C1 segment of cervical spinal cord (tissue), 14 donors: ENCODE measurements at regions not wholly inside any gene's neighbourhood (a gene's known extent, or its start where the extent isn't known, plus 50 kb on each side); places are given as distances from the start of the nearest gene placed in this dataset.

Experiments used
- DNase-seq, 14 donors: peaks; one replicate each; lab custom pipeline; 2025; lab: John Stamatoyannopoulos, UW

DNA sequence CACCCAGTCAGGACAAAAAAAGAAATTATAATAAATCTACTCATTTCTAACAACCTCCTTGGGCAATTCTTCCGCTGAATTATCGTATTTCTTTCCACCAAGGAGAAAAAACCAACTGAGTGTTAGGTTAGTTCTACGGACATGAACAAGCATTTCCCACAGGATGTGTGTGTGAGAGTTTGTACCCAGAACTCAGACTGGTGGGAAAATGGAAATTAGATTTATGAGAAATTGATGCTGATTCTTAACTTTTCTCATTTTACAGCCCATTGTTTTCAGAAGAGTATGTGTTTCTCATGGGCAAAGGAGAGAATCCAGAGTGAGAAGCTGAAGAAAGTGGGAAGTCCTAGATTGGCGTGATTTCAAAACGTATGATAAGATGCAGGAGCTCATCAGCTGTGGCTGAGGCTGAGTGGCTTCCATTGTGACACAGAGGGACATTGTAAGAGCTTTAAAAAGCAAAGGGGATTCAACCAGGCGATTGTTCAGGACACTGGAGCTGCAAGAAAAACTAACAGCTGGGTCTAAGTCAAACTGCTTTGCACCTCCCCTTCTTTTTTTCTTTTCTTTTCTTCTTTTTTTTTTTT, 184.7 kb upstream of the ARGLU1 start:
- DNase-seq = peak in 1 of 14 donors; percentile 4

DNA sequence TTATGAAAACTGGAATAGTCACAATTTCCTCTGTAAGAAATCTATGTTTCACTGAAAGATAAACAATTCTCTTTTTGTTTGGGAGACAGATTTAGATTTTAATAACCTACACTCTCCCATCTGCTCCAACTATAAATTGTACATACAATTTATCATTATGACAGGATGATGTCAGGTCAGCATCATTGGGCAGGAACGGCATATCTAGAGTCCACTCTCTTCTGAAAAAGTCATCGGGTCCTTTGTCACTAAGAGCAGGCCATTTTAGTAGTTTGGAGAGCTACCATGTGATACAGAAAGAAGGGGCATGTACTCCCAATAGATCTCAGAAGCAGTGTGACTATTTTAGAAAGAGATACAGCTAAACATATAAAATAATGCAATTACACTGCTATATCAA, 180.8 kb upstream of the ARGLU1 start:
- no peak for DNase-seq

DNA sequence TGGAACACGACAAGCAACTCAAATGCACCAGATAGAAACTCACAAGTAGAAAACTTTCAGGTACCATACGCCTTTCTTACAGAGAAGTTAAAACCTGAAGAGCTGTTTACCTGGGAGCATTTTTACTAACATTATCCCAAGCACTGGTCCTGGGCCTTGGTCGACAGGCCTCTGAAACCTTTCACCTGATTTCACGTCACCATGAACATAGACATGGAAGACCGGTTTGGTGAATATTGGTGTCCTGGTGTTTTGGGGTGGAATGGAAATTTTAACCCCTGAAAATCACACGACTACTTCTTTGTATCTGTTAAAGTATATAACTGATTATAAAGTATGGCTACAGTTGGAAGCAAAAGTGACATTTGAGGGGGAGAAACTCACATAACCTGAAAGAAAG, 176.6 kb upstream of the ARGLU1 start:
- DNase-seq = no peak

DNA sequence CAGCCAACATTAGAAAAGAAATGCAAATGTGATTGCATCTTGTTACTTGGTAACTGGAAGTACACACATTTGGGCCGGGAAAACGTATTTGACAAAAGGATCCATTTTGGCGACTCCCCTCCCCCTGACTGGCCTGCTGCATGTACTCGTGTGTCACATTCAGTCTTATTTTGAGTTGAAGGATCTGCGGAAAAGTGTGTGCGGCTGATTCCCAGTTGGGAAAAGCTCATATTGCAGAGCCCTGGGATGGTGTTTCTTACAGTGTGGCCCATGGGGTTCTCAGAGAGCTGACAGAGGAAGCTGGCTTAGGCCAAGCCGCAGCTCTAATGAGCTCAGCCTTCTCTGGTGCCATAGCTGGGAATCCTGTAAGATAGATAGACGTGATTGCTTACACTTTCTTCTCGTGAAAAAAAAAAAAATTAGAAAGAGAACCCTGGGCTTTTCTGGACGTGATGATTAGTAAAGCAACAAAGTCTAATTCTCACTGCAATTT, 170.3 kb upstream of the ARGLU1 start:
- no peak for DNase-seq

DNA sequence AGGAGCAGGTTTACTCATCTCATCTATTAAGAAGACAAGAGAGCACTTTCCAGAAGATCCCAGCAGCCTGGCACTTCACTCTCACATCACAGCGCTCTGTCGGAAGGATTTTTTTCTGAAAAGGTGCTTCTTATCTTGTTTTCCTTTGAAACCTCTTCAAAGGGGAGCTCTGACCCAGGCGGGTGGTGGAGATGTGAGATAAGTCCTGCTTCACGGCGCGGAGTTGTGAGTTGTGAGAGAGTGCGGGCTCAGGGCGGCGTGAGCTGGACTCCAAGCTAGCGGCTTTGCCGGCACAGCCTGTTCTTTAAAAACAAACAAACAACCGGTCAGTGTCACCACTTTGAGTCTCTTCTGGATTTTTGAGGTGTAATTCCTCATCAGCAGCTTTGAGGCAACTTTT, 169.0 kb upstream of the ARGLU1 start:
- no peak for DNase-seq

DNA sequence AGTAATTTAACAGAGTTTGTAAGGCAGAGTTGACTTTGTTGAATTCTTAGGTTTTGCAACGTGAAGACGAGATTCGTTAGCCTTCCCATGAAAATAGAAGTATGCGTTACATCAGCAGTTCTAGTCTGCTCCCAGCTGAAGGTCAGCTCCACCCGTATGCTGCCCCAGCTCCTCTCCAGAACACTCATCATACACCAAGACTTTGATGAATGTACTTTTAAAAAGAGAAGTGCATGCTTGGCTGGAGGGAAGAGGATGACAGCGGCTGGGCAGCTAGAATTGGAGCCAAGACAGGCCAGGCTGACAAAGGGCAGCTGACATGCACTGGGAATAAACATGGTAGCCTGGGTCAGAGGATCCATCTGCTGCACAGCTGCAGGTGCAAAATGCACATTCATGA, 166.3 kb upstream of the ARGLU1 start:
- no peak for DNase-seq

DNA sequence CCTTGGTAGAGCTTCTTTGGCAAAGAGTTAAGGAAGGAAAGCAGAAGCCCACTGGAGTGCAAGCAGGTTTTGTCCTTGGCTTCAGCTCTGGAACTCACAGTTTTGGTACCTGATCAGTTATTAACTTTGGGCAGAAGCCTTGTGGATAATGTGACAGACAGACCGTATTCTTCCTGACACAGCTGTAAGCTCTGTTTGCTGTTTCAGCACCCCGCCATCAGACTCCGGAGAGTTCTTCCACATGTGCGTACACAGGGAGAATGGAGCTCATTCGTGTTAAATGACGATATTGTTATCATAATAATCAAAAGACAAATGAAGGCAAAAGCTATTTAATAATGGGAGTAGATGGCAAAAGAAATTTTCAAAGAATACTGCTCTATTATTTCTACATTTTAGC, 155.1 kb upstream of the ARGLU1 start:
- no peak for DNase-seq

DNA sequence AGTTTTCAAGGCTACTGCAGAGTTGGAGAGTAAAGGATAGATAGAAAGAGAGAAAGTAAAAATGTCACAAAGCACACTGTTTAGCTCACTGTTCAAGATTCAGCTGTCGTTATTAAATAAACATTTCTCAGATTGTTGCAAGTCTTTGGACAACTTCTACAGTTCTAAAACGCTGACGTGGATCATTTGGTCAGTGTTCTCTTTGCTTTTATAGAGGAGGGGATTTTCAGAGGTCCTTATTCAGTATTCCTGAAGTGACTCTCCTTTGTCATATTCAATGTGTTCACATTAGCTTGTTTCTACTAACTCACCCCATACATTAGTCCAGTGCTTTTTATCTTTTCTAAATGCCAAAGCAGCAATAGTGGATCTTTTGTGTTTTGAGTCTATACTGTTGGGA, 154.7 kb upstream of the ARGLU1 start:
- no peak for DNase-seq

DNA sequence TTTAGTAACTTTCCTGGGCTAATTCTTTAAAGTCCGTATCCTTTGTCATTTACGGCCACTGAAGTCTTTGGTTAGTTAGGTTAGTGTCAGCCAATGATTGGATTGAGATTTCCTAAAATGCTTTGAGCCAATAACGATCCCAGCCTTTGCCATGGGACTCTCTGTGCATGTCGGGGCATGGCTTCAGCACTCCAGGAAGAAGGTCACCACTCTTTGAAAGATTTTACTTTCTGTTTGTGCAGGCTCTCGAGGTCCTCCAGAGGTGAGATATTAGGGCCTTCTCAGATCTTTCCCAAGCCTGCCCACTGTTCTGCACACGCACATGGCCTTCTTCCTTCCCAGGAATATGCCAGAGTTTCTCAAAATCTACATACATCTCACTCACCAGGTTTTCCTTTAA, 153.7 kb upstream of the ARGLU1 start:
- DNase-seq = no peak

DNA sequence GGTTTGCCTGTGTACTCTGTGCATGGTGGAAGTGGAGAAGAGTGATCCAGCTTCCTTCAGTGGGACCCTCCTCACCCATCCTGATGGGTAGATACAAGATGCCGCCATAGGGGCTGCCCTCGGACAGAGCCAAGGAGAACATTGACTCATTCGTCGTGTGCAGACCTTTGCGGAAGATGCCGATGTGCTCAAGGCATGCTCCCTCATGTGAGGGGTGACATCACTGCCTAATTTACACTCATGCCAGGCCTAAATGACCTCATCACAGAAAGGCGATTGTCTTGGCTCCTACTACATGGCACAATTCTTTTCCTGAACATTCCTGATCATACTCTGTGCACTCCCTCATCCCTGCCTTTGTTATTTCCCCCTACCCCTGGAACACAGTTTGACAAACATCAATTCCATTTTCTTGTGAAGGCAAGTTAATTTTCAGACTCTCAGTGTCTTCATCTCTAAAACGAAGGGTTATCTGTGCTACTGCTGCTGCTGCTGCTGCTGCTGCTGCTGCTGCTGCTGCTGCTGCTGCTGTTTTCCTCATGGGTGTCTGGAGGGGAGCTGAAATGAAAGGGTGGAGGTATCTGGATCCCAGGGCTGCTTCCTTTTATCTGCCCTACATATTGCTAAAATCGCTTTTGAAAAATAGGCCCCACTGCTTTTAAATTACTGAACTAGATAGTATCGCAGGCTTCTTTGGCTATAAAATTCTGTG, 146.5 kb upstream of the ARGLU1 start:
- DNase-seq = peak in 1 of 14 donors; percentile 7

DNA sequence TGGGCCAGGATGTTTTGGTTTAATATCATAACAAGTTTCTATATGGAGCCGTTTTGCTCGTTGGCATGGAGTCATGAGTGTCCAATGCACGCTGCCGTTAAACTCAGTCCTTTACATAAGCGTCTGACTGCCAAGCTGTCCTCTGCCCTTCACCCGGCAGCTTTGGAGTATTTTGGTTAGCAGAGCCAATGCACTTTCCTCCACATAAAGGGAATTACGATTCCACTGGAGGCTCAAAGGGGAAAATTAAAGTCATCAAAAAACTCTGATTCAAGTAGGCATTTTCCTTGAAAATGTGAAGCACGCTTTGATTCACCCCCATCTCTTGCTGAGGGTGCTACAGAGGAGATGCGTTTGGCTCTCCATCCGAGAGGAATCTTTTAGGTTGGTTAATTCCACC, 144.4 kb upstream of the ARGLU1 start:
- DNase-seq = no peak

DNA sequence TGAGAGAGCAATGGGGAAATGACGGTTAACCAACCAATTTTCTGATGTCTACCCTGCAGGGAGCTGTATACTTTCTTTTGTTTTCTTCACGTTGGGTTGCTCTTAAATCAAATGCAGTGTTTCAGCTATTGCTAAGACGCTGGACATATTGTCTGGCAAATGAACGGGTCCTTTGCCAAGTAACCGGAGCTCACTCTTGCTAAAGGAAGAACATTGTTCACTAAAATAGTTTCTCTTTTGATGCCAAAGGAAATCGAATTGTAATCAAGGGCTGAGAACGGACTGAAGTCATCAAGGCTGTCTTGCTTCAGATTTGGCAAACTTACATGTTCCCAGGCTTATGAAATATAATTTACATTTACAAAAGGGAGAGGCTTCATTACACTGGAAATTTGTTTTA, 142.3 kb upstream of the ARGLU1 start:
- no peak for DNase-seq

DNA sequence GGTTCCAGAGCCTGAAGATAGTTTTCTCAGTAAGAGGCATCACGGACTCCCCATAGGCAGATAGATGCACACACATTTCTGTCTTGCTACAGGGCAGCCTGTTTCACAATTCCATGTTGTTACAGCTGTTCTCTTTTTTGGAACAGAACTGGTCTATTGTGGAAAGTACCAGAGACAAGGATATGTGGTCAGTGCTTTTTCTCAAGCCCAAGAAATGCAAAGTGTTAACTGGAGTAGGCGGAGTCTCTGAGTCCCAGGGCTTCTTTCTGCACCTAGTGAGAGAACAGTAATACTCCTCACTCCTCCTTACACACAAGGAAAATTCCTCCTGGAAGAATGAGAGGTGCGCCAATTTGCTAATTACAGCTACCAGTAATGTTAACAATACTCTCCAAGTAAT, 141.6 kb upstream of the ARGLU1 start:
- no peak for DNase-seq

DNA sequence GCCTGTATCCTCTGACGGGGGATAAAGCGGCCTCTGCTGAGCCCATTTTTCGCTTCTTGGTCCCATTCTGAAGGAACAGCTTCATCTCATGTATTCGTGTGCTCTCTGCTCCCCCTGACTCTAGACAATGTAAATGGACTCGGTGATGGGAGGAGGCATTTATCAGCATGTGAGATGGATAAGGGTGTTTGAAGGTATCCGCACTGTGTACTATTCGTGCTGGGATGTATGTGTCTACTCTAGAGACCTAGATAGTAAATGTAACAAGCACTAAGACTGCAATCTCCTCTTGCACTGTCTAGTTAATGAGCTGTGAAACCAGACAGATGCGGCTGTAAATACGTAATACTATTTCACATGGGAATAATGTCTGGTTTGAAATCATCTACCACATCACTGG, 134.6 kb upstream of the ARGLU1 start:
- DNase-seq = no peak

DNA sequence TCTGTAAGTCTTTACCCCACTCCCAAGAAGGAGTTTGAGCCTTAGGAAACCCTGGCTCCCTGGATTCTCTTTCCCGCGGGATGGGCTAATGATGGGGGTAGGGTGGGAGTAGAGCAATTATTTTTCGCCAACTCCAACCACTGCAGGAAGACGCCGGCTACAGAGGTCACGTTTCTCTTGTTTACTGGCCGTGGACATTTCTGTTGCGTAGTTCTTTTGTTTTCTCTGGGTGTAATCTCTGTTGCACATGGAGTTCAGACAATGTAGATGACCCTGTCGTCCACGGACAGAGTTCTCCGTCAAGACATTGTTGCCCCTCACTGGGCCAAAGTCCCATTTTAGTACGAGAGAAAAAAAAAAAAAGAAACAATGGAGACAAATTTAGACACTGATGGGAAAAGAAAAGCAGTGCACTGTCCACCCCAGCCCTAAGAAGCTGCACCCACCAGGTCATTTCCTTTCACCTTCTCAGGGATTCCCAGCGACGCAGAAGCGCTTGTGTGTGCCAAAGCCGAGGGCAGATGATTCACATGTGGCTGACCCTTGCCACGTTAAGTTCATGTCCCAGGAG, 133.9 kb upstream of the ARGLU1 start:
- DNase-seq = no peak

DNA sequence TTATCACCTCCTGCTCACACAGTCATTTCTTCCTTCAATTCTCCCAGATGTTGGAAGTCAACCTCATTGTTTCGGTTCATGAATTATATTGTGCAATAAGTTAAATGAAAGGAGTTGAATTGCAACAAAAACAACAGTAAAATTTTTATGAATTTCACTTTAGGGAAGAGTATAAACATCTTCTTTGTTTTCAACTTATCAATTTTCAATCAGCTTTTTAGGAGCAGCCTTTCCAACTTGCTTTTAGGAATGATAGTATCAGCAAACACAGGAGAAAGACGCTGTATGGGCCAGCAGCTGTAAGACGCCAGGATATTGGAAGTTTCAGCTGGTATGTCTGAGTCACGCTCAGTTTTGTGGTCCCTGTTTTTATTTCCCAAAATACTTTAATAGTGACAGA, 132.5 kb upstream of the ARGLU1 start:
- DNase-seq = no peak

DNA sequence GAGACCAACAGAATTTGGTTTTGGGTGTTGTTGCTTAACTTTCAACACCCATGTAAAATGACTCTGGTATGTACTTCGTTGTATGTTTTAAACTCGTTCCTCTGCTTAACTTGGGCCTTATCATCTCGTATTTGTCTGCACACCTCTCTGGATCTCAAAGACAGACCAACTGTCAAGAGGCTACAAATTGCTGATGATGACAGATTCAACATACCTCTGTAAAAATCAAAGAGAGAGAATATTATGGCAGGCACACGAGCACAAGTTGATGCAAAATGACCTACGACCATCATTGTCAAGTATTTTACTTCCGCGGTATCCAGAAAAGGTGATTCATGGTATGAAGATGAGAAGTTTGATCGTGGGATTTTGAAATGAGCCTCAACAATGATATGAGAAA, 132.1 kb upstream of the ARGLU1 start:
- DNase-seq = no peak

DNA sequence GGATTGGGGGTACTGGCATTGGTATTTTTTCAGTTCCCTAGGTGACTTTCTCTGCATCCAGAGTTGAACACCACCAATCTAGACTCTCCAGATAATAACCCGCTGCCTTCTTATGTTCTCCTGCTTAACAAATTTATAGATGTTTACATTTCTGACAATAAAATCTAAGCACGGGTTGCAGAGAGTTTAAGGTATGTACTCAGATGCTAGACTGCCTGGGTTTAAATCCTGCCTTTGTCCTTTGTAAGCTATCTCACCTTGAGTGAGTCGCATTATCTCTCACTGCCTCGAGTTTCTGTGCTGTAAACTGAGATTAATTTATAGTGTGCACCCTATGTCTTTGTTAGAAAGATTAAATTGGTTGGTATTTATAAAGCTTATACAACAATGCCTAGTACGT, 131.4 kb upstream of the ARGLU1 start:
- no peak for DNase-seq

DNA sequence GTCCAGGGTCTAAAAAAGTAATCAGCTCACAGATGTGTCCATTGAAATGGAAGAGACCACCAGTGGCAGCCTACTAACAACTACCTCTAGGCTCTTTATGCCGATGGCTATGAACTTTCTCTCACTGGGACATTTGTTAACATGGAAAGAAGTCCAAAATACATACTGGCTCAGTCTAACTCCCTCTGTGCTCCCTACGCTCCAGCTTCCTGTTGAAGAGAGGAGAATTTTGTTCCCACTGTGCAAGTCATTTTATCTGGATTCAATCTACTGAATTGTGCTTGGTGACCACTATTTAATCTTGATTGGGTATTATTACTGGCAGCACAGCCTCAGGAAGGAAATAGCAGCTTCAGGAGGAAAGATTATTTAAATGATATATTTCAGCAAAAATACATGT, 128.8 kb upstream of the ARGLU1 start:
- DNase-seq = no peak

DNA sequence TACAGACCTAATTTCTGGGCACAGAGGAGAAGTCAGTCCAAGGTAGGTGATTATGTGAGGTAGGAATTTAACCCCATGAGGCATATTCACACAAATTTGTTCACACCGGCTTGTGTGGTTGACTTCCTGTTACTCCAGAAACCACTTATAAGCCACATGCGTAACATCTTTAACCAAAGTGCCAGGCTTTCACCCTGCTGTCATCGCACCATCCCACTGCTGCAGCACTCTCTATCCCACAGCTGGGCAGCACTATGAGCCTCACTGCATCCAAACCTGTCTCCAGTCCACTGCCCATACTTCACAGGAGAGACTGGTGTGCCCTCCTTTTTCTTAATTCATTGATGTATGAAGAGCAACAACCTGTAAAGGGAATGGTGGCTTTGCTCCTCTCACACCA, 128.2 kb upstream of the ARGLU1 start:
- DNase-seq = no peak

DNA sequence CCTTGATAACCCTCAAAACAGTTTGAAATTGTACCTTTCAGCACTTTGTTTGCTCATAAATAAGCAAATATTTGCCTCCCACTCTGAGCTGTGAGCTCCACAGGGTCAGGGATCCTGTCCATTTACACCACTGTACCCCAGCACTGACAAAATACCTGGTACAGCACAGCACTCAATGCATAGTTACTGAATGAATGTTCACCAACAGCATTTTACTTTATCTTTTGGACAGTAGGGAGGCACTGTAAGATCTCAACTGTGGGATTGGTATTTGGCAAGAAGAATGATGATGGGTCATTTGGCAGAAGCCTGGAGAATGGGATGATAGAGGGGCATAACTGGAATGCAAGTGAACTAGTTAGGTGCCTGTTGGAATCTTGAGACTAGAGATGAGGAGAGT, 127.2 kb upstream of the ARGLU1 start:
- no peak for DNase-seq

DNA sequence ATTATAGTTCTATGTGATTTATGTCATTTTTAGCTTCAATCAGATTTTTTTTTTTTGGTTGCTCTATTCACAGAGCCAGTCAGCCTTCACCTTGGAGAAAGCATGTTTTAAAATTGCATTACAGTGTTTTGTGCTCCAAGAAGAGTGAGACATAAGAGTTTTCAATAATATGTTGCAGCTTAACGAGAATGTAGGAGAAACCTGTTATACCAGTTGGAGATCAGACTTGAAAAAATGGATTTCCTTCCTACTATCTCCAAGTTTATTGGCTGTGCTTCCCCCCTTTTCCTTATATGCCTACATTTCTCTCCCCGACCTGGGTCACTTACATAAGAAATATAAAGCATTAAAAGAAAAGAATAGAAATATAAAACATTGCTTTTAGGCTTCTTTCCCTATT, 123.9 kb upstream of the ARGLU1 start:
- no peak for DNase-seq

DNA sequence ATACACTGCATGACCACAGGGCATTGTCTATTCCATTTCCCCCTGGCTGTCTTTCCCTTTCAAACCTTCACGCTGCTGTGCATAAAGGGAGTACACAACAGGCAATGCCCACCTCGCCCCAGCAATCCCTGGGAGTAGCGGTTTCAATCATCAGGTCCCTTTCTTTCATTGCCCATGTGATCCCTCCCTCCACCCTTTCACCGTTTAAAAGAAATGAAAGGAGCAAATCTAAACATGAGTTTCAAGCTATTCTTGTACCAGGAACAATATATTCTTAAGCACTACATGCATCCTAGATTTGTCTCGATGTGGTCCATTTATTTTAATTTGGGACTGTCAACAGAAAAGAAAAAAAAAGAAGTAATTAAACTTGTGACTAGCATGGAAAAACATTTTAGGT, 123.4 kb upstream of the ARGLU1 start:
- no peak for DNase-seq
